CD4-positive, alpha-beta memory T cell (primary cell): ENCODE measurements at regions not wholly inside any gene's neighbourhood (a gene's known extent, or its start where the extent isn't known, plus 50 kb on each side); places are given as distances from the start of the nearest gene placed in this dataset.

Experiments used
- CTCF ChIA-PET: fragments of 350-600 bp; sonication (Branson Sonifier 250); formaldehyde crosslinking; loops from one replicate; lab custom pipeline; 2021; ENCODE audit warnings: inconsistent platforms; ENCODE audit not compliant: partially characterized antibody; lab: Charles Lee
- POLR2A ChIA-PET: fragments of 350-600 bp; sonication (Branson Sonifier 250); formaldehyde crosslinking; loops from one replicate; lab custom pipeline; 2021; ENCODE audit not compliant: partially characterized antibody; lab: Charles Lee
- DNase-seq, 5 donors: peaks; one replicate each; pipeline versions ENCODE4 v3.0.0 to v3.0.0-alpha.2; 2020 to 2022; ENCODE audit warnings: mixed read lengths in 1 of 5
- H3K27ac ChIP-seq: one replicate; pipeline ENCODE4 v1.7.0; 2013; ENCODE audit warnings: low read depth, low read length
- H3K27me3 ChIP-seq: 2 replicates; pipeline ENCODE4 v1.7.0; 2013; ENCODE audit warnings: mild to moderate bottlenecking, low read length, moderate library complexity; ENCODE audit not compliant: insufficient read depth
- H3K36me3 ChIP-seq: 2 replicates; pipeline ENCODE4 v1.7.0; 2013; ENCODE audit warnings: mild to moderate bottlenecking, low read length, moderate library complexity; ENCODE audit not compliant: insufficient read depth
- H3K4me1 ChIP-seq: 2 replicates; pipeline ENCODE4 v1.7.0; 2013; ENCODE audit warnings: mild to moderate bottlenecking, low read length, moderate library complexity; ENCODE audit not compliant: insufficient read depth
- H3K4me3 ChIP-seq, 2 donors: one replicate each; pipeline ENCODE4 v1.7.0; 2013; ENCODE audit warnings: low read length in 2 of 2, mild to moderate bottlenecking in 1 of 2
- H3K9me3 ChIP-seq, 2 donors: one replicate each; pipeline ENCODE4 v1.7.0; 2013; ENCODE audit warnings: low read length in 2 of 2, control low read depth in 1 of 2; ENCODE audit not compliant: control insufficient read depth in 1 of 2
- H3K27ac Mint-ChIP-seq, 7 donors: one replicate each; pipeline ENCODE4 v1.8.0; 2020 to 2021; ENCODE audit warnings: mixed read lengths in 7 of 7, mild to moderate bottlenecking in 6 of 7, inconsistent platforms in 3 of 7, moderate library complexity in 3 of 7
- H3K27me3 Mint-ChIP-seq, 2 donors: one replicate each; pipeline ENCODE4 v1.8.0; 2020 to 2021; ENCODE audit warnings: mixed read lengths in 2 of 2
- H3K36me3 Mint-ChIP-seq, 2 donors: one replicate each; pipeline ENCODE4 v1.8.0; 2020 to 2021; ENCODE audit warnings: mixed read lengths in 2 of 2, inconsistent platforms in 1 of 2, mild to moderate bottlenecking in 1 of 2
- H3K4me1 Mint-ChIP-seq, 4 donors: one replicate each; pipeline ENCODE4 v1.8.0; 2020 to 2021; ENCODE audit warnings: mixed read lengths in 4 of 4, mild to moderate bottlenecking in 1 of 4
- H3K4me3 Mint-ChIP-seq, 8 donors: one replicate each; pipeline ENCODE4 v1.8.0; 2020 to 2021; ENCODE audit warnings: mixed read lengths in 8 of 8, mild to moderate bottlenecking in 7 of 8, moderate library complexity in 6 of 8, inconsistent platforms in 3 of 8
- H3K9me3 Mint-ChIP-seq, 8 donors: one replicate each; pipeline ENCODE4 v1.8.0; 2020 to 2021; ENCODE audit warnings: mixed read lengths in 8 of 8, mild to moderate bottlenecking in 5 of 8, inconsistent platforms in 3 of 8, moderate library complexity in 1 of 8
- intact Hi-C: fragments of 100-400 bp; cut with micrococcal nuclease; formaldehyde crosslinking; loops from one replicate; pipeline ENCODE4 v1.15.1; 2023

- CTCF ChIA-PET = no interaction called here
- H3K27me3 Mint-ChIP-seq = peaks cover 23 to 33% of the 10 kb centered on the region in 2 donors
Observed at GRCh38 chr20:37615340-37616109, 78.3 kb upstream of the CTNNBL1 start.

GRCh38 chr20:37611852-37612251, 82.0 kb upstream of the CTNNBL1 start:
- Mint-ChIP-seq H3K27ac (no peak overlapping the region), H3K4me1 (no peaks in the 10 kb centered on the region), H3K9me3 (peaks cover 0 to 7% (median 0%) of the 10 kb centered on the region in 8 donors), H3K4me3 (no peak overlapping the region), H3K27me3 (peaks cover 10 to 21% of the 10 kb centered on the region in 2 donors), H3K36me3 (no peaks in the 10 kb centered on the region)
- no peak for DNase-seq
- intact Hi-C loops = no loop called here
- POLR2A ChIA-PET = no interaction called here
- Histone ChIP-seq H3K4me3 (no peak overlapping the region), H3K36me3 (no peaks in the 10 kb centered on the region), H3K27ac (no peak overlapping the region), H3K4me1 (no peaks in the 10 kb centered on the region), H3K27me3 (peaks cover 4% of the 10 kb centered on the region), H3K9me3 (no peaks in the 10 kb centered on the region)
- CTCF ChIA-PET = no interaction called here

More at GRCh38 chr20:37615340-37616109, 78.3 kb upstream of the CTNNBL1 start:
- no peak overlapping the region for H3K27ac ChIP-seq
- H3K4me1 Mint-ChIP-seq = no peaks in the 10 kb centered on the region
- POLR2A ChIA-PET = no interaction called here
- peak in 4 of 5 donors; percentile 3 to 47 (median 42) for DNase-seq
- H3K27ac Mint-ChIP-seq = no peak overlapping the region
- no peaks in the 10 kb centered on the region for H3K36me3 ChIP-seq
- no peaks in the 10 kb centered on the region for H3K4me1 ChIP-seq
- H3K27me3 ChIP-seq = peaks cover 4% of the 10 kb centered on the region
- H3K9me3 Mint-ChIP-seq = peaks cover 0 to 7% (median 0%) of the 10 kb centered on the region in 8 donors
- H3K9me3 ChIP-seq = no peaks in the 10 kb centered on the region
- no peak overlapping the region for H3K4me3 Mint-ChIP-seq
- no peaks in the 10 kb centered on the region for H3K36me3 Mint-ChIP-seq
- no peak overlapping the region for H3K4me3 ChIP-seq
- intact Hi-C loops = no loop called here

- H3K36me3 ChIP-seq = no peaks in the 10 kb centered on the region
- POLR2A ChIA-PET = no interaction called here
- no peak overlapping the region for H3K27ac Mint-ChIP-seq
Observed at GRCh38 chr20:37611346-37611745, 82.5 kb upstream of the CTNNBL1 start.

GRCh38 chr20:37610203-37610798, 82.6 kb upstream of the BLCAP start:
- no peak for DNase-seq
- H3K9me3 Mint-ChIP-seq = peaks cover 0 to under 1% (median 0%) of the 10 kb centered on the region in 8 donors
- no peaks in the 10 kb centered on the region for H3K36me3 Mint-ChIP-seq
- Histone ChIP-seq H3K4me1 (no peaks in the 10 kb centered on the region), H3K27me3 (peaks cover 4% of the 10 kb centered on the region), H3K27ac (no peak overlapping the region), H3K4me3 (no peak overlapping the region), H3K36me3 (no peaks in the 10 kb centered on the region), H3K9me3 (no peaks in the 10 kb centered on the region)
- H3K27ac Mint-ChIP-seq = no peak overlapping the region
- intact Hi-C loops = no loop called here
- ChIA-PET CTCF (no interaction called here), POLR2A (no interaction called here)
- H3K4me3 Mint-ChIP-seq = no peak overlapping the region
- peaks cover 10 to 19% of the 10 kb centered on the region in 2 donors for H3K27me3 Mint-ChIP-seq
- no peaks in the 10 kb centered on the region for H3K4me1 Mint-ChIP-seq

More at GRCh38 chr20:37611346-37611745, 82.5 kb upstream of the CTNNBL1 start:
- no peaks in the 10 kb centered on the region for H3K36me3 Mint-ChIP-seq
- H3K27me3 Mint-ChIP-seq = peaks cover 10 to 20% of the 10 kb centered on the region in 2 donors
- intact Hi-C loops = no loop called here
- Histone ChIP-seq H3K4me1 (no peaks in the 10 kb centered on the region), H3K27me3 (peaks cover 4% of the 10 kb centered on the region), H3K27ac (no peak overlapping the region), H3K4me3 (no peak overlapping the region), H3K9me3 (no peaks in the 10 kb centered on the region)
- peaks cover 0 to 7% (median 0%) of the 10 kb centered on the region in 8 donors for H3K9me3 Mint-ChIP-seq
- CTCF ChIA-PET = no interaction called here
- H3K4me3 Mint-ChIP-seq = no peak overlapping the region
- H3K4me1 Mint-ChIP-seq = no peaks in the 10 kb centered on the region
- no peak for DNase-seq

- H3K27me3 ChIP-seq = no peaks in the 10 kb centered on the region
- H3K27me3 Mint-ChIP-seq = peaks cover 20 to 32% of the 10 kb centered on the region in 2 donors
Observed at GRCh38 chr20:37602634-37603033, 75.0 kb upstream of the BLCAP start.

GRCh38 chr20:37600486-37600885, 72.8 kb upstream of the BLCAP start:
- H3K36me3 ChIP-seq = no peaks in the 10 kb centered on the region
- H3K27me3 ChIP-seq = no peaks in the 10 kb centered on the region
- Mint-ChIP-seq H3K27me3 (peaks cover 26 to 33% of the 10 kb centered on the region in 2 donors), H3K4me1 (no peaks in the 10 kb centered on the region), H3K4me3 (no peak overlapping the region), H3K9me3 (peaks cover 0 to 2% (median 0%) of the 10 kb centered on the region in 8 donors), H3K27ac (no peak overlapping the region), H3K36me3 (no peaks in the 10 kb centered on the region)
- no peak overlapping the region for H3K4me3 ChIP-seq
- CTCF ChIA-PET = no interaction called here
- no peak overlapping the region for H3K27ac ChIP-seq
- POLR2A ChIA-PET = no interaction called here
- no peak for DNase-seq
- H3K9me3 ChIP-seq = no peaks in the 10 kb centered on the region
- no peaks in the 10 kb centered on the region for H3K4me1 ChIP-seq
- intact Hi-C loops = no loop called here

More at GRCh38 chr20:37602634-37603033, 75.0 kb upstream of the BLCAP start:
- no peaks in the 10 kb centered on the region for H3K36me3 ChIP-seq
- Mint-ChIP-seq H3K9me3 (peaks cover 0 to 2% (median 0%) of the 10 kb centered on the region in 8 donors), H3K4me1 (no peaks in the 10 kb centered on the region), H3K4me3 (no peak overlapping the region), H3K27ac (no peak overlapping the region), H3K36me3 (no peaks in the 10 kb centered on the region)
- POLR2A ChIA-PET = no interaction called here
- H3K4me3 ChIP-seq = no peak overlapping the region
- no peak overlapping the region for H3K27ac ChIP-seq
- H3K4me1 ChIP-seq = no peaks in the 10 kb centered on the region
- DNase-seq = no peak
- CTCF ChIA-PET = no interaction called here
- no peaks in the 10 kb centered on the region for H3K9me3 ChIP-seq
- intact Hi-C loops = no loop called here

GRCh38 chr20:37598575-37599342, 71.1 kb upstream of the BLCAP start:
- Mint-ChIP-seq H3K27ac (no peak overlapping the region), H3K4me1 (no peaks in the 10 kb centered on the region)
- CTCF ChIA-PET = no interaction called here

More at GRCh38 chr20:37598575-37599342, 71.1 kb upstream of the BLCAP start:
- Histone ChIP-seq H3K27me3 (no peaks in the 10 kb centered on the region), H3K27ac (no peak overlapping the region), H3K36me3 (no peaks in the 10 kb centered on the region), H3K4me1 (no peaks in the 10 kb centered on the region), H3K9me3 (no peaks in the 10 kb centered on the region), H3K4me3 (no peak overlapping the region)
- POLR2A ChIA-PET = no interaction called here
- intact Hi-C loops = no loop called here
- Mint-ChIP-seq H3K4me3 (no peak overlapping the region), H3K9me3 (peaks cover 0 to 2% (median 0%) of the 10 kb centered on the region in 8 donors), H3K27me3 (peaks cover 20 to 30% of the 10 kb centered on the region in 2 donors), H3K36me3 (no peaks in the 10 kb centered on the region)
- no peak for DNase-seq
